ENCODE measurements at regions not wholly inside any gene's neighbourhood (a gene's known extent, or its start where the extent isn't known, plus 50 kb on each side); places are given as distances from the start of the nearest gene placed in this dataset.
A peak's percentile ranks its signal among the peaks of the same experiment; 100 is the strongest.
"Not testable (repeated sequence)": the region's sequence is repeated elsewhere in the genome, so short reads cannot be mapped to it uniquely, and the experiment has no call there.

DNA sequence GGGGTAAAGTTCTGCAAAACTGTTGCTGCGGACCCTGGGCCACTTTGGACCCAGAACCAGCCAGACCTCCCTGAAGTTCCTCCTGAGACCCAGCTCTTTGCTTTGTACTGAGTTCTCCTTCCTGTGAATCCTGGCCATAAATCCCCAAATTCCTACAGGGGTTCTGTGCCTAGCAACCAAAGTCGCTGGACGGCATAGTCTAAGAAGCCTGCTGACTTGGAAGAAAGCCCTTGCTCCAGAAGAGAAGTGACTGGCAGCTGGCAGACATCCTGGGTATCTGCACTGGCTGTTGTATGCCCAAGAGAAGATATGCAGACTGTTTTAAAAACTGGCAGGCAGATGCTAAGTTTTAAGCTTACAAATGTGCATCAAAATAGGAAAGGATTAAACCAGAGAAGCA lies 99.9 kb upstream of the SLC24A4 start:
- DNase-seq: no peak

DNA sequence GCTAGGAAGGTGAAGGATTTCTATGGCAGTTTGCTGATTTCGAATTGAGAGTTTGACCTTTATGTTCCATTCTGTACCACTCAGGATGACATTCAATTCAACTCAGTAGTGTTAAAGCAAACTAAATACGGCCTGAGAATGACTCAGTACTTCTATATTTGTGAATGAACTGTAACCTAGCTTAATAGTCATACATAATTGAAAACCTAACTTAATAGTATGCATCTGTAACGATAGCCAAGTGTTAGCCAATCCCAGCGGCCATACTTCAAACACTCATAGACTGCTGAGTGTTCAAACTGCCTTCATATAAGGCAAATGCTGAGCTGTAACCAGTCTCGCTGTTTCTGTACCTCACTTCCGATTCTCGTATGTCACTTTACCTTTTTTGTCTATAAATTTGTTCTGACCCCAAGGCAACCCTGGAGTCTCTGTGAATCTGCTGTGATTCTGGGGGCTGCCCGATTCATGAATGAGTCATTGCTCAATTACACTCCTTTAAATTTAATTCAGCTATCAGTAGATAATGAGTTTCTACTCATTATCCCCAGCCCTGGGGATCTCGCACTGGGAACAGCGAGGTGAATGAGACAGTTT lies 98.5 kb upstream of the SLC24A4 start:
- DNase-seq: peak; percentile 34

DNA sequence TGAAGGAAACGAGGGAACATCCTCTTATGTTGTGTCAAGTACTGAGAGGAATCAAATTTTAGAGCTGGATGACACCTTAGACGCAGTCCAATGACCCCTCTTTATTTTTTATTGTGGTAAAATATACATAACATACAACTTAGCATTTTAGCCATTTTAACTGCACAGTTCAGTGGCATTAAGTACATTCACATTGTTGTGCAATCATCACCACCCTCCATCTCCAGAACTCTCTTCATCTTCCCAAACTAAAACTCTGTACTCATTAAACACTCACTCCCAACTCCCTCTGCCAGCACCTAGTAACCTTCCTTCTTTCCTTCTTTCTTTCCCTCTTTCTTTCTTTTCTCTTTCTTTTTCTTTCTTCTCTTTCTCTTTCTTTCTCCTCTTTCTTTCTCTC lies 97.2 kb upstream of the SLC24A4 start:
- DNase-seq: peak; percentile 0

DNA sequence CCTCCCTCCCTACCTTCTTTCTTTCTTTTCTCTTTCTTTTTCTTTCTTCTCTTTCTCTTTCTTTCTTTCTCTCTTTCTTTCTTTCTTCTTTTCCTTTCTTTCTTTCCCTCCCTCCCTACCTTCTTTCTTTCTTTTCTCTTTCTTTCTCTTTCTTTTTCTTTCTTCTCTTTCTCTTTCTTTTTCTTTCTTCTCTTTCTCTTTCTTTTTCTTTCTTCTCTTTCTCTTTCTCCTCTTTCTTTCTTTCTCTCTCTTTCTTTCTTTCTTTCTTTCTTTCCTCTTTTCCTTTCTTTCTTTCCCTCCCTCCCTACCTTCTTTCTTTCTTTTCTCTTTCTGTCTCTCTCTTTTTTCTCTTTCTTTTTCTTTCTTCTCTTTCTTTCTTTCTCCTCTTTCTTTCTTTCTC lies 96.8 kb upstream of the SLC24A4 start:
- not testable (repeated sequence) for DNase-seq

DNA sequence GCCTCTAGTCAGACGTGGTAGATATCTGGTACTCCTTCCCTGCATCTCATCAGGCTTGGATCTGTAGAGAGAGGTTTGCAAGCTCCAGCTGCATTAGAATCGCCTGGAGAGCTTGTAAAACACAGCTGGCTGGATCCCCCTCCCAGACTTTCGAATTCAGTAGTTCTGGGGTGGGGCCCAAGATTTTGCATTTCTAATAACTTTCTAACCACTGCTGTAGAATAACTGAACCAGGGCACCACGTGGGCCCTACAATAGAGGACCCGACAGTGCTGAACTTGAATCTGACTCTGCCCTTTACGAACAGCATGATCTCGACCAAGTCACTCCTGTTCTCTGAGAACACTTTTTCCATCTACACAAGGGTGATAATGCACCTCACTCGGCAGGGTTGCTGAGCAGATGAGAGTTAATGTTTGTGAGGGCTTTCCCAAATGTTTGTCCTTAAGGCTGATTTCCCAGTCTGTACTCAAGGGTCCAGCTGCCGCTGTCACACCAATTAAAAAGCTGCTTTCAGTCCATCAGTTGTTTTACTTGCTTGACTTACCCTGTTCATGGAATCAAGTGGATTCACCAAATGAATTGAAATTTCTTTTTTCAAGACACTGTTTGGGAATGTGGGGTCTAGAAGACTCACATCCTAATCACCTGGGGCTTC lies 86.6 kb upstream of the SLC24A4 start:
- DNase-seq: no peak

DNA sequence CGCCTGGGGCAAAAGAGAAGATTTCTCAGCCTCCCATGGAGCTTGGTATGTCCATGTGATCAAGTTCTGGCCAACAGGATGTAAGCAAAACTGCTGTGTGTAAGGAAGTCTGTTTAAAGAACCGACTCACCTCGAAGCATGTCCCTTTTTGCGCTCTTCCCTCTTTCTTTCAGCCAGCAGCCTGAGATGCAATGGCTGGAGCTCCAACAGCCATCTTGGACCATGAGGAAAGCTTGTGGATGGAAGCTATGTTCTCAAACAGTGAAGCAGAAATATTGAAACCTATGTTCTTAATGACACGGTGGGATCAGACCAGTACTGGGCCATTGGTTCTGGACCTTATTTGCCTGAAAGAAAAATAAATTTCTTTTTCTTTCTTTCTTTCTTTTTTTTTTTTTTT lies 82.3 kb upstream of the SLC24A4 start:
- DNase-seq: no peak

DNA sequence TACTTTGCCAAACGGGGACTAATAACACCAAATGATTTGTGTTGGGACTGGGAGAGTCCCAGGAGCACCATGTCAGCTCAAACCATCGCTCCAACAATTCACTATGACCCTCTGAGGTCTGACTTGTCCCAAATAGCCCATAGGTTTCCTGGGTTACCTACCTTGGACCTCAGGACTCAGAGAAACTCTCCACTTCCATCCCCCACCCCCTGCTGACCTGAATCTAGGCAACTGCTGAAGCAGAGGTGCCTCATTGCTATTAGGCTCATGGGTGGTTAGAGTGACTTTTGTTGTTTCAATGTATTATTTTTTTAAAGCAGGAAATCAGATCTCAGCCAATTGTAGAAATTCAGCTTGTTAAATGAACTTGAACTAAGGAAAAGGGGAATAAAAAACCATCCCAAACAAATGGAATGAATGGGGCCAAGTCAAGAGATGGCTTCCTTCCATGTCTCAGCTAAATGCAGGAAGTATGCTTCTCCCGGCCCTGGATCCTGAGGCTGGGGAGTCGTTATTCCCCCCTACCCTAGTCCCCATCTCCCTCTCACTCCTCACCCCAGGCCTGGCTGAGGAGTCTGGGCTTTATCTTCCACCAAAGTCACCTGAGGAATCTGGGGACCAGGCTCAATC lies 80.9 kb upstream of the SLC24A4 start:
- no peak for DNase-seq

DNA sequence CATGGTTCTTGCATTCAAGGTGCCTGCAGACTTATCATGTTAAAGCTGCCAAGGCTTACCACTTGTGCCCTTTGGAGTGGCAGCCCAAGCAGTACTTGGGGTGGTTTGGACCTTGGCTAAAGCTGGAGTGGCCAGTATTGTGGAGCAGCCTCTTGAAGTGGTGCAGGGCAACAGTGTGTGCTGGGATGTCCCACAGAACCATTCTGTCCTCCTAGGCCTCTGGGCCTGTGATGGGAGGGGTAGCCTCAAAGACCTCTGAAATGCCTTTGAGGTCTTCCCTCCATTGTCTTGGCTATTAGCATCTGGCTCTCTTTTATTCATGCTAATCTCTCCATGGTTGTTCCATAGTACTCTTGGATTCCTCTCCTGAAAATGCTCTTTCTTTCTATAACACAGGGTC lies 78.2 kb upstream of the SLC24A4 start:
- DNase-seq: peak; percentile 0

DNA sequence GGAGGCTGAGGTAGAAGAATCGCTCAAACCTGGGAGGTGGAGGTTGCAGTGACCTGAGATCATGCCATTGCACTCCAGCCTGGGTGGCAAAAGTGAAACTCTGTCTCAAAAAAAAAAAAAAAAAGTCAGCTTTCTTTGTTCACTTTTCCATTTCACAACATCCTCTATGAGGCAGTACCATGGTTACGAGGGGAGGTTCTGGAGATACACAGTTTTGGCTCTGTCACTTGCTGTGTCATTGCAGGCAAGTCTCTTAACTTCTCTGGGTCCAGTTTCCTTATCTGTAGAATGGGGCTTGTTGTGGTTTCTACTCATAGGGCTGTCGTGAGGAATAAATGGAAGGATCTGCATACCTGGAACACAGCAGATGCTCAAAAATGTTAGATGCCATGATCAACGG lies 75.6 kb upstream of the SLC24A4 start:
- no peak for DNase-seq

DNA sequence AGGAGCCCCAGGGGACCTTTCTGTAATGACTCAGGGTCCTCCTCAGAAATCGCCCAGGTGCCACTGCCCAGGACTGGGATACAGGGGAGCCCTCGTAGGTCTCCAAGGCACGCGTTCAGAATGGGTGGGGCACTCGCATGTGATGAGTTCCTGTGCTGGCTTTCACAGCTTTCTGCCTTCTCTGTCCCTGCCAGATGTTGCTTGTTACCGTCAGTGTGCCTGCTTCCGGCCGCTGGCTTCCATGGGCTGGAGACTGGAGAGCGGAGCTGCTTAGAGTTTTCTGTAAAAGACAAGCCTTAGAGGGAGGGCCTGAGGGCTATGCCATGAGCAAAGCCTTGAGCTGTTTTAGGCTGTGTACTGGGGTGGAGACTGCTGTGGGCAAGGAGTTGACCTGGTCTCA lies 75.0 kb upstream of the SLC24A4 start:
- DNase-seq: no peak

DNA sequence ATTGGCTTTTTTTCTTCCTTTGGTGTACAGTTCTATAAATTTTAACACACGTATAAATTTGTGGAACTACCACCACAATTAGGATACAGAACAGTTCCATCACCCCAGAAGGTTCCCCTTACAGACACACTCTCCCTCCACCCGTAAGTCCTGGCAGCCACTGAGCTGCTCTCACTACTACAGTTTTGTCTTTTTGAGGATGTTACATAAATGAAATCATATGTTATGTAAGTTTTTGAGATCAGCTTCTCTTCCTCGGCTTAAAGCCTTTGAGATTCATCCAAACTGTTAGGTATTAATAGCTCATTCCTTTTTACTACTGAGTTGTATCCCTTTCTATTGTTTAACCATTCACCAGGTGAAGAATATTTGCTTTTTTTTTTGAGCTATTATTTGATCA lies 74.3 kb upstream of the SLC24A4 start:
- no peak for DNase-seq

DNA sequence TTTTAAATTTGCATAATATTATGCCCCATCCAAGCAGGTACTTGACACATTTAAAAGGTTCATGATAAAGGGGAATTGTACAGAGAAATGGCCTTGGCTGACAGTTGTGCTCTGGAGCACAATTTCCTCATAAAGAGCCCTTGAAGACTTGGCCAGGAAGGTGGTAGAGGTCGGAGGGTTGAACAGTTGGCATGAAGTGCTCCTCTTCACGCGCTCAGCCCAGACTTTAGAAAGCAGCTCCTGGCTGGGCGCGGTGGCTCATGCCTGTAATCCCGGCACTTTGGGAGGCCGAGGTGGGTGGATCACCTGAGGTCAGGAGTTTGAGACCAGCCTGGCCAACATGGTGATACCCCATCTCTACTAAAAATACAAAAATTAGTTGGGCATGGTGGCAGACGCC lies 72.6 kb upstream of the SLC24A4 start:
- not testable (repeated sequence) for DNase-seq

DNA sequence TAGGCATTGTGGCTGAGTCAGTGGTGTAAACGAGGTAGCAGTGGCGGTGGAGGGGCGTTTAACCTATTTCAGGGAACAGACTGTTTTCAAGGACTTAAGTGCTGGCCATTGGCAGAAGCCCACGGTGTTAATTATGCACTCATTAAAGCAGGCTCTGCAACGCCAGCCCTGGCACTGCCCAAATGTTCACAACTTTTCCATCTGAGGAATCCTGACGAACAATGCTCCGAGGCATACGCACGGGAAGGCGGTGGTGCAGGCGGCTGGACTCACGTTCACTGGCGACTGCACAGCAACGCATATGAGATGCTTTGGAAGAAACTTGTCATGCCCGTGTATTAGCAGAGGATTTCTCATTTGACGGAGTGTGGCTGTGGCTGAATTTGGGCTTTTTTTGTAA lies 70.6 kb upstream of the SLC24A4 start:
- no peak for DNase-seq

DNA sequence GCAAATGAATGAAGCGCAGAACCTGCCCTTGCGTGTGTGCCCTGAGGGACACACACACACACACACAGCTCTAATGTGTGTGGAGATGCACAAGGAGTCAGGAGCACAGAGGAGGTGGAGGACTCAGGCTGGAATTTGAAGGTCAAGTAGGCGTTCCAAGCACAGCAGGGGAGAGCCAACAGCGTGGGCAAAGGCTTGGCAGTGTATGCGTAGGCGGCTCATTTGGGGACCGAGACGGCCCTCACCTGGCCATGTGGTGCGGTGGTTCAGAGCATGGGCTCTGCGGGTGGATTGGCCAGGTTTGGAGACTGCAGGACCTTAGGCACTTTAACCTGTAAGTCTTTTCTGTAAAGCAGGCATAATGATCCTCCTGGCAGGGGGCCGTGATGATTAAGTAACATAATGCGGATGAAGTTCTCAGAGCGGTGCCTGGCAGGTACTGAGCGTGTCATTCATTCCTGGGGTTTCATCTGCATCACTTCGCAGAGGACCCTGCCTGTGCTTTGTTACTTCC lies 69.5 kb upstream of the SLC24A4 start:
- DNase-seq: no peak

DNA sequence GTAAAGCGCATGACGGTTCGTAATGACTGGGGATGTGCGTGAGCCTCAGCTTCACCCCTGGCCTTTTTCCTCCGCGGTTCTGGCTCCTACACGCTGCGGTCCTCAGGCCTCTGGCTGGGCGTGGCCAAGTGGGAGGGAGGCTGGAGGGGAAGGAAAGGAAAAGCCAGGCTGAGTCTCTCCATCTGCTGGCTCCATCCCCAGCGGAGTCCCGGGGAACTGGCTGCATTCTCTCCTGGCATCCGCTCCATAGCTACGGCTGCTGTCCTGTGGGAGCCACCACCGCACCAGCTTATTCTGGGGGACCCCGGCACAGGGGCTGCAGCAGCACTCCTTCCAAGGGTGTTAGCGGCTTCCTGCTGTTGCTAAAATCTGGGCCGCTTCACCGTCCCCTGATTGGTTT lies 68.2 kb upstream of the SLC24A4 start:
- DNase-seq: no peak

DNA sequence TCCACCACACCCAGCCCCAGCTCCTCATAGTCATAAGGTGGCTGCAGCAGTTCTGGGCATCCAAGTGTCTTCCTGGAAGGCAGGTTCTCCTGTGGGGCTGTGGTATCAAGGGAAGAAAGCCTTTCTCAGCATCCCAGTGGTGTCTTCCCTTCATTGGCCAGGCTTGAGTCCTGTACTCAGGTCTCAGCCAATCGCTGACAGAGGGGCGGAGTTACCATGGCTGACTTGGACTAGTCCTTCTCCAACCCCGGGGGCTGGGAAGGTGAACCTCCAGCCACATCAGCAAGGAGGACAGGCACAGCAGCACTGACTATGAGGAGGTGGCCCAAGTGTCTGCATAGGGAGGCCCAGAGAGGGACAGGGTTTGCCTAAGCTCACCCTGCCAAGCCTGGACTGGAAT lies 64.0 kb upstream of the SLC24A4 start:
- DNase-seq: no peak

DNA sequence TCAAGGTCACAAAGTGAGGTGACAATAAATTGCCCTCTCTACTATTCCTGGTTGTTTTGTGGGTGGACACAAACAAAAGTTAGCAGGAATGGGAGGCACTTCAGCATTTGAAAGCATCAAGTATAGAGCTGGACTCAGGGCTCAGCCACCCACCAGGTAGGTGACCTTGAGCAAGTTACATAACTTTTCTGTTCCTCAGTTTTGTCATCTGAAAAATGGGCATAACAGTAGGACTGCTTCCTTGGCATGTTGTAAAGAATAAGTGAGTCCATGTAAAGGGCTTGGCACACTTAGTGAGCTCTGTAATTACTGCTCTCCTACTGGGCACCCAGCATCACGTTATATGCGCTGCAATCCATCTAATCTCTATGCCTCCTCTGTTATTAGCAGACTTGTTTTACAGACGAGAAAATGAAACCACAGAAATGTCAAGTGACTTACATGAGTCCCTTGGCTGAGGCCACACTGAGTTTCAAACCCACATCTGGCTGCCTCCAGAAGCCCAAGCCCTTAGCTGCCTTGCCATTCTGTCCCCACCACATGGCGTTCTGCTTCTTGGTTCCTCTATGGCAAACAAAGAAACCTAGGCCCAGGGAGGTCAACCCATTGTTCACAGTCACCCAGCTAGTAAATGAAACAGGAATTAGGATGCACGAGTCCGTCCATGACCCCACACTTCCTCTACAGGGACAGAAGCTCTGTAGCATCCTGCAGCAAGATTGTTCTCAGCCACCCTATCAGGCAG lies 63.2 kb upstream of the SLC24A4 start:
- no peak for DNase-seq

DNA sequence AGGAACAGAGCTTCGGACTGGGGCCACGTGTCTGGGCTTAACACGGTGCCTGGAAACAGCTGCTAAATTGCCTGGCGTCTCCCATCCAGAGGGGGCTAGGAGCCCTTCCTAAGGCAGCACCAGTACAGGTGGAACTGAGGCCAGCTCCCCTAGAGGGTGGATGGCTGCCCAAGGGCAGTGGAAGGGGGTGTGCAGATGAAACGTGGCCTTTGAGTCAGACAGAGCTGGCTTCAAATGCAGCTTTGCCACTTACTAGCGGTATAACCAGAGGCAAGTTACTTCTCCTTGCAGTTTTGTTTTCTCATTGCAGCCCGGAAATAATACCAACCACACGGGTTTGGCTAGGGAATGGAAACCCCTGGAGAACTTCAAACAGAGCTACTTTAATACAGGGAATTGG lies 59.3 kb upstream of the SLC24A4 start:
- DNase-seq: no peak

DNA sequence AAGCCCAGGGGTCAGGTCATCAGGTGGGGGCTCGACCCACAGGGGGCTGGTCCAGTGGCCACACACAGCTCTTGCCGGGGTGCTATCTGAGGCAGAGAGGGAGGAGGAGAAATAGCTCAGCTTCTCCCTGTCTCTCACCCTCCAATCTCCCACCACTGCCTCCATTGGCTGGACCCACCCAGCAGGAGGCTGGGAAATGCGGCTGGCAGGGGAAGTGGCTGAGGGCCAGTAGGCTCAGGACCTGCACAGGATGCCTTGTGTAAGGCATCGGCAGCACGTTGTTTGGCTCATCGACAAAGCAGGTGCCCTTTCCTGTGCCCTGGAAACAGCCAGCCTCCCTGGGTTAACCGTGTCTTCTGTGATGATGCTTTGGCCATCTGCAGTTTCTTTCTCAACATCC lies 58.8 kb upstream of the SLC24A4 start:
- DNase-seq: no peak

DNA sequence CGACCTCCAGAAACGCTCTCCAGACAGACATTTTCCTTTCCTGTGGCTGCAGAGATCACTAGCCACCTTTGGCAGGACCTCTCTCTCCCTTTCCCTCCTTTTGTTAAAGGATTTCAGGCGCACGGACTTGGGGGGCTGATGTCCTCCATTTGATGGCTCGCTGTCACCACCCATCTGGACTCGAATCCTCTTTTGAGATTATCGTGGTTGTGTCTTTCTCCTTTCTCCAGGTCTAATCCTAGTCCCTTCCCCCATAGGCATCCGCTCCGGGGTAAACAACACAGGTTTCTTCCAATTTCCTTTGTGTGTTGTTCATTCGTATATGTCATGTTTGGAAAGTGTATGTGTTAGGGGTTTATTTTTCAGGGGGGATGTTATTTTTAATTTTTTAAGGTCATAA lies 56.7 kb upstream of the SLC24A4 start:
- DNase-seq: no peak
